Mesothelial cell of epicardium (in vitro differentiated cells): ENCODE measurements at regions not wholly inside any gene's neighbourhood (a gene's known extent, or its start where the extent isn't known, plus 50 kb on each side); places are given as distances from the start of the nearest gene placed in this dataset.

ENCODE experiments used
- DNase-seq, 2 experiments: peaks; one replicate each; pipeline ENCODE4 v3.0.0; 2021; ENCODE audit warnings: low spot score in 2 of 2; ENCODE audit not compliant: unreplicated experiment in 2 of 2
- H3K27ac Mint-ChIP-seq: 2 replicates; pipeline ENCODE4 v1.8.0; 2021; ENCODE audit warnings: mixed read lengths
- H3K27me3 Mint-ChIP-seq: 2 replicates; pipeline ENCODE4 v1.8.0; 2021; ENCODE audit warnings: low read depth, mixed read lengths
- H3K36me3 Mint-ChIP-seq: 2 replicates; pipeline ENCODE4 v1.8.0; 2021; ENCODE audit warnings: mixed read lengths
- H3K4me1 Mint-ChIP-seq: 2 replicates; pipeline ENCODE4 v1.8.0; 2021; ENCODE audit warnings: mixed read lengths
- H3K4me3 Mint-ChIP-seq: 2 replicates; pipeline ENCODE4 v1.8.0; 2021; ENCODE audit warnings: mild to moderate bottlenecking, moderate library complexity, mixed read lengths
- H3K9me3 Mint-ChIP-seq: 2 replicates; pipeline ENCODE4 v1.8.0; 2021; ENCODE audit warnings: mixed read lengths
- CTCF ChIP-seq: fragments of 200-600 bp; sonication (generic); IDR thresholded peaks from one replicate; pipeline ENCODE4 v1.5.0; 2021; ENCODE audit warnings: antibody characterized with exemption; ENCODE audit not compliant: unreplicated experiment

- no peak overlapping the region for H3K27ac Mint-ChIP-seq
- H3K9me3 Mint-ChIP-seq = no peaks in the 10 kb centered on the region
- no peak overlapping the region for H3K4me3 Mint-ChIP-seq
- DNase-seq = peak in 1 of 2 experiments; percentile 27
- H3K4me1 Mint-ChIP-seq = peaks cover 6% of the 10 kb centered on the region
- no peaks in the 10 kb centered on the region for H3K36me3 Mint-ChIP-seq
- no peaks in the 10 kb centered on the region for H3K27me3 Mint-ChIP-seq
- TF ChIP-seq CTCF = no peak
Observed at GRCh38 chr15:31267161-31268107, 59.2 kb upstream of the KLF13 start.

GRCh38 chr15:31268108-31268501 lies 58.5 kb upstream of the KLF13 start:
- Mint-ChIP-seq H3K9me3 (no peaks in the 10 kb centered on the region), H3K27me3 (no peaks in the 10 kb centered on the region), H3K4me3 (no peak overlapping the region), H3K36me3 (no peaks in the 10 kb centered on the region), H3K4me1 (peaks cover 10% of the 10 kb centered on the region), H3K27ac (no peak overlapping the region)
- DNase-seq = no peak
- no peak for TF ChIP-seq CTCF

- no peak for TF ChIP-seq CTCF
- Mint-ChIP-seq H3K27ac (no peak overlapping the region), H3K4me3 (no peak overlapping the region), H3K4me1 (peaks cover 14% of the 10 kb centered on the region), H3K36me3 (no peaks in the 10 kb centered on the region), H3K27me3 (no peaks in the 10 kb centered on the region), H3K9me3 (no peaks in the 10 kb centered on the region)
- DNase-seq = peak in 1 of 2 experiments; percentile 35
Observed at GRCh38 chr15:31268911-31269784, 57.5 kb upstream of the KLF13 start.

- H3K9me3 Mint-ChIP-seq = no peaks in the 10 kb centered on the region
- no peak overlapping the region for H3K27ac Mint-ChIP-seq
- peak in 1 of 2 experiments; percentile 29 for DNase-seq
- no peak for TF ChIP-seq CTCF
- no peak overlapping the region for H3K4me3 Mint-ChIP-seq
- no peaks in the 10 kb centered on the region for H3K36me3 Mint-ChIP-seq
- no peaks in the 10 kb centered on the region for H3K27me3 Mint-ChIP-seq
- H3K4me1 Mint-ChIP-seq = peaks cover 21% of the 10 kb centered on the region
Observed at GRCh38 chr15:31269816-31270575, 56.6 kb upstream of the KLF13 start.

- Mint-ChIP-seq H3K4me3 (no peak overlapping the region), H3K9me3 (no peaks in the 10 kb centered on the region), H3K36me3 (no peaks in the 10 kb centered on the region), H3K27ac (no peak overlapping the region), H3K4me1 (peaks cover 20% of the 10 kb centered on the region), H3K27me3 (no peaks in the 10 kb centered on the region)
- no peak for TF ChIP-seq CTCF
- no peak for DNase-seq
Observed at GRCh38 chr15:31270767-31271166, 55.9 kb upstream of the KLF13 start.
